ENCODE measurements at regions not wholly inside any gene's neighbourhood (a gene's known extent, or its start where the extent isn't known, plus 50 kb on each side); places are given as distances from the start of the nearest gene placed in this dataset.
"Not testable (repeated sequence)": the region's sequence is repeated elsewhere in the genome, so short reads cannot be mapped to it uniquely, and the experiment has no call there.

GRCh38 chr5:15334551-15335266 is 165.3 kb upstream of the FBXL7 start:
- no peak for DNase-seq (ENCODE audit: low read depth)

DNA sequence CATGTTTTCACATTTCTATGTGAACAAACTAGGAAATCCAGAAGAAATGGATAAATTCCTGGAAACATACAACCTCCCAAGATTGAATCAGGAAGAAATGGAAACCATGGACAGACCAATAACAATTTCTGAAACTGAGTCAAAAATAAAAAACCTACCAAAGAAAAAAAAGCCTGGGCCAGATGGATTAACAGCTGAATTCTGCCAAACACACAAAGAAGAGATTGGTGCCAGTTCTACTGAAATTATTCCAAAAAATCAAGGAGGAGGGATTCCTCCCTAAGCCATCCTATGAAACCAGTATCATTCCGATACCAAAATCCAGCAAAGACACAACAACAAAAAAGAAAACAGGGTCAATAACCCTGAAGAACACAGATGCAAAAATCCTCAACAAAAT is 166.9 kb upstream of the FBXL7 start:
- no peak for DNase-seq (ENCODE audit: low read depth)

GRCh38 chr5:15326932-15327331 is 173.0 kb upstream of the FBXL7 start:
- DNase-seq (ENCODE audit: low read depth): no peak

DNA sequence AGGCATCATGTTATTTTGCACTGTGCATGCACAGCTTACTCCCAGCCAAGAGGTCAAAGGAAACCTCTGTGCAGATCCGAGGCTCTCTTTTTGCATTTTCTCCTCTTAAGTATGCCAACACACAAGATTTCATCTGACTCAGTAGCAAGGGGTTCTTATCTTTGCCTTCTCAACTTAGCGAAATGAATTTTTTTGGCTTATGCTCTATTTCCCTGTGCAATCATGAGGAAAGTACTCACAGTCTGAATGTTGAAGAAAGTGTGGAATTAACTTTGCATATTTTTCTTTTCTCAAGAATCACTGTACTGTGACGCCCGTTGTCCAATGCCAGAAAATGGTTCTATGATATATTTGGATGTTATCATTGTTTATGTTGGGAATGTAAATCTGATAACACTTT is 173.5 kb upstream of the FBXL7 start:
- DNase-seq (ENCODE audit: low read depth): no peak

GRCh38 chr5:15322421-15322820 is 177.6 kb upstream of the FBXL7 start:
- DNase-seq (ENCODE audit: low read depth): no peak

- no peak for DNase-seq (ENCODE audit: low read depth)
These were observed 178.2 kb upstream of the FBXL7 start for GRCh38 chr5:15321776-15322175.

DNA sequence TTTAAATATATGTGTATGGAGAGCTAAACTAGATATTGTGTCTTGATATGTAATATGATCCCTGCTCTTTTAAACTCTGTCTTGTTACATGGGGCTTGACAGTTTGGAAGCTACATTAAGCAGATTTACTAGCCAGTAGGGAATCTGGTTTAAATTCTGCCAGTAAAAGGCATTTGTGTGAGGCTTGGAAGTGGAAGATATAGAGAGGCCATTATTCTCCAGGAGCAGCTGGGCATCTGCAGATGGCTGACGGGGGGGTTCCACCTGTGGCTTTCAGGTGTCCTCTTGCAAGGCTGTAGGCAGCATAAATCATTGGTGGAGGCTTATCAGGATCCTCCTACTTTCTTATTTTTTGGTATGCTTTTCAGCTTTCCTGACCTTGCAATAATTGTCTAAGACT is 179.1 kb upstream of the FBXL7 start:
- no peak for DNase-seq (ENCODE audit: low read depth)

- DNase-seq (ENCODE audit: low read depth): no peak
These were observed 194.8 kb upstream of the FBXL7 start for GRCh38 chr5:15304914-15305834.

DNA sequence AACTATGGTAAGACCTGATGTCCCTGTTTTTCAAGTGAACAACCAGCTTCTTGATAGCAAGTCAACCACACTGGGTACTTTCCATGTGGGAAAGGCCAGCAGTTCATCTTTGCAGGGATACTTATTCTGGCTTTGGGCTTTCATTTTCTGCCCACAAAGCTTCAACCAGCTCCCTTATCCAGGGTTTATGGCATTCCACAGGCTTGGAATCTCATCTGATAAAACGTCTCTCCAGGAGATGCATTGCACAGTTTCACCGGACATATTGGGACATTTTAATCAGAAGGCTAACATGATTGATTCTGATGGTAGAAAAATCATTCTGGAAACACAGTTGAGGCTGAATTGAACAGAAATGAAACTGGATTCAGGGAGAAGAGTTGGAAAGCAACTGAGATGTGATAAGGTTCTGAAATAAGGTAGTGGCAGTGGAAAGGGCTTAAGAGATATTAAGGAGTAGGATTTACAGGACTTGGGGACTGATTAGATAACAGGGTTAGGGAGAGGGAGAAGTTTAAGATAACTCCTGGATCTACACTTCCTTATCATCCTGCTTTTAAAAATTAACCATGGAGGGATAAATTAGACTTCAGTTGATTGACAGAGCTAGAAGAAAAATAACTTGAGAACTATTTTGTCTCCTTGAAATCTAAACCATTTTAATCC is 195.8 kb upstream of the FBXL7 start:
- no peak for DNase-seq (ENCODE audit: low read depth)

GRCh38 chr5:15300141-15300540 is 199.8 kb upstream of the FBXL7 start:
- no peak for DNase-seq (ENCODE audit: low read depth)

- no peak for DNase-seq (ENCODE audit: low read depth)
These were observed 209.0 kb upstream of the FBXL7 start for GRCh38 chr5:15290953-15291352.

- DNase-seq (ENCODE audit: low read depth): no peak
These were observed 213.3 kb upstream of the FBXL7 start for GRCh38 chr5:15286650-15287049.

GRCh38 chr5:15285901-15286583 is 213.9 kb upstream of the FBXL7 start:
- no peak for DNase-seq (ENCODE audit: low read depth)

DNA sequence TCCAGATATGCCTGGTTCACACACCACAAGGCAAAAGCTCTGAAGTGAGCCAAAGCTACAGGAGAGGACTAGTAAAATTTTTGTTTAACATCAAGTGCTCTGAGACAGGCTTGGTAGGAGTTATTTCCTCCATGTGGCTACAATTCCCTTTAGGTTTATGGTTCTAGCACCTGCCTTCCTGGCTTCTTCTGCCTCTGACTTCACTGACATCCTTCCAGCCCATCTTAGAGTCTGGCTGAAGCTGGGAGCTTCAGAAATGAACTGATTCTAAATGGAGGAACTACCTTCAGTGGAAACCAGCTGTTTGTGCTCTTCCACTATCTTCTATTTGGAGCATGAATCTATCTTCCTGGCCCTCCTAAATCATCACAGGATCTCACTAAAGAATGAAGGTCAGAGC is 215.3 kb upstream of the FBXL7 start:
- no peak for DNase-seq (ENCODE audit: low read depth)

DNA sequence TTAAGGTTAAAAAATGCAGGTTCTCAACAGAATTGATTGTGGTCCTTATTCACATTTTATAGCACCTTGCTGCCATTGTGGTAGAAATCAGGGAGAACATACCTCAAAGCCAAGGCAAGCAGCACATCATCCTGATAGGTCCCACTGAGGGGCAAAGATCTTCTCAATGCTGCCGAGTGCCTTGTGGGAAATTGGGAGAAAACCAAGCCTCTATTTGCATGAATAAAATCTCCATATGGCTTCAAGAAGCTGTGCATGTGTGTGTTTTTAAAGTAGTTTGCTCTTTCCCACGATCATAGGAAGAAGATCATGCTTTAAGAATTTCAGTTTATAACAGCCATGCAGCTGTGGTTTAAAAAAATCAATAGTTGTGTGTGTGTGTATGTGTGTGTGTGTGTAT is 216.9 kb upstream of the FBXL7 start:
- no peak for DNase-seq (ENCODE audit: low read depth)

GRCh38 chr5:15282611-15283010 is 217.4 kb upstream of the FBXL7 start:
- no peak for DNase-seq (ENCODE audit: low read depth)

DNA sequence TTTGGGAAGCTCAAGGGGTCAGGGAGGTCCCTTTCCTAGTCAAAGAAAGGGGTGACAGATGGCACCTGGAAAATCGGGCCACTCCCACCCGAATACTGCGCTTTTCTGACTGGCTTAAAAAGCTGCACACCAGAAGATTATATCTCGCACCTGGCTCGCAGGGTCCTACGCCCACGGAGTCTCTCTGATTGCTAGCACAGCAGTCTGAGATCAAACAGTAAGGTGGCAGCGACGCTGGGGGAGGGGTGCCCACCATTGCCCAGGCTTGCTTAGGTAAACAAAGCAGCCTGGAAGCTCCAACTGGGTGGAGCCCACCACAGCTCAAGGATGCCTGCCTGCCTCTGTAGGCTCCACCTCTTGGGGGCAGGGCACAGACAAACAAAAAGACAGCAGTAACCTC is 228.4 kb upstream of the FBXL7 start:
- DNase-seq (ENCODE audit: low read depth): not testable (repeated sequence)

DNA sequence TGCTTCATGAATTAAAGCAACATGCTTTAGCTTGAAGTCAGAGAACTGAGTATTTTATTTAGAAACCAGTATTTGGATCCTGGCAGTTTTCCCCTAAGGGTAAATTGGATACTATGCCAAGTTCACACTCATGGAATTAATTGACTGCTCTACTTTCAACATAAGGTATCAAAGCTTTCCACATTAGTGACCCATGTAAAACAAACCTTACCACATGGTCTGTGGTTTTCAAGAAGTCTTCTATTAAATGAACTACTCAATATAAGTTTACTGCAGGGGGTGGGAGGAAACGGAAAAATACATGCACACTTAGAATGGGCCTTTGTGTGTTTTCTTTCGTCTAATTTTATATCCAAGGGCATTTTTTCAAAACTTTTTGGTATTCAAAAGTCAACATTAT is 232.0 kb upstream of the FBXL7 start:
- no peak for DNase-seq (ENCODE audit: low read depth)

DNA sequence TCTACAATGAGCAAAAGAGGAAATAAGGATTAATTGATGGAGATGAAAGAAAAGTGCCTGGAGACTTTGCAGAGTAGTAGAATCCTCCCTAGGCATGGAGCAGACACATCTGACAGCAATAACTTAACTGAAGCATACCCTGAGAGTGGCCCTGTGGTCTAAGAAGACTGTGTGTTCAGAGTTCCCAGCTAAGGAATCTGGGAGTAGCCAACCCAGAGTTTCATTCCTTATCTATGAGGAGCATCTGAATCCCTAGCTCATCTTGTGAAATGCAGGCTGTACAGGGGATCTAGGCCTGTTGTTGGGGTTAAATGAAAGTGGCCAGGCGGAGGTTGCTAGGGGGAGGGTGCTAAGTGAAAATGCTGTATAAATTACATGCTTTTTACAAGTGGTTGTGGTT is 233.1 kb upstream of the FBXL7 start:
- DNase-seq (ENCODE audit: low read depth): no peak

DNA sequence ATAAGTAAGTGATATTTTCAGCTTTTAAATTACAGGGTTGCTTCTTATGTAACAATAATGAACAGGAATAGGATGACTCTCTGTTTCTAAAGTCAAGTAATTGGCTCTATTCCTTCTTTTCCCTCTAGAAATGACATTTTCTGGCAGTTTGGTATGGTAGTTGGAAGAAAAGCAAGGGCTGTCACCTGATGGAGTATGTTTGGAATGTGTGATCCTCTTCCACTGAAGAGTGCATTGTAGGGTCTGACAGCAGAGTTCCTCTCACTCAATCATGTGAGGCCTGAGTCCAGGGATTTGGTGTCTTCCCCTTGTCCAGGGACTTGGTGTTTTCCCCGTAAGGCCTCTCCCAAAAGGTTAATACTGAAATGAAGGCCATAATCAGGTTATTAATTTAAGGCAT is 233.8 kb upstream of the FBXL7 start:
- no peak for DNase-seq (ENCODE audit: low read depth)

DNA sequence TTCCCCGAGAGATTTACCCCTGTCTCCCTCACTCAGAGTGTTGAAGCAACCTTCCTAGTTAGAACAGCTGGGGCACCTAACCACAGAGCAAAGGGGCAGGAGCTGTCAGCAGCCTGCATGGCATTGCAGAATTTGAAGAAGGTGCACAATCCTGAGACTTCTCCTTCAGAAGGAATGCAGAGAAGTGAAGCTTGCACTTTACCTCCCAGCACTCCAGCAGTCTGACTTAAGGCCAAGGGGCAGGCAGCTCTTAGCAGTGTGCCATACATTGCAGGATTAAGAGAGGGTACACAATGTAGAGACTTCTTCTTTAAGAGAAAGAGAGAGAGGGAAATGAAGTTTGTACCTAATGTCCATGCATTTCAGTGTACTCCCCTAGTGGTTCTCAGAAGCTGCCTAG is 236.0 kb upstream of the FBXL7 start:
- no peak for DNase-seq (ENCODE audit: low read depth)

GRCh38 chr5:15263406-15263805 is 236.6 kb upstream of the FBXL7 start:
- DNase-seq (ENCODE audit: low read depth): no peak

Measured in activated T-helper 9 cell treated with anti-CD3 and anti-CD28 coated beads, Interleukin-2, amount 50 U/mL, for 16 hours (primary cell).